ENCODE measurements at regions not wholly inside any gene's neighbourhood (a gene's known extent, or its start where the extent isn't known, plus 50 kb on each side); places are given as distances from the start of the nearest gene placed in this dataset.

- Histone ChIP-seq H3K27ac (no peak overlapping the region), H3K4me3 (no peak overlapping the region), H3K27me3 (no peaks in the 10 kb centered on the region), H3K9me3 (no peaks in the 10 kb centered on the region), H3K4me1 (peaks cover 7 to 24% (median 10%) of the 10 kb centered on the region in 4 donors), H3K36me3 (no peaks in the 10 kb centered on the region)
- TF ChIP-seq POLR2AphosphoS5 (IDR thresholded peaks at IDR 0.05) = no peak
- TF ChIP-seq CTCF (IDR thresholded peaks at IDR 0.05) = no peak
- TF ChIP-seq POLR2A (IDR thresholded peaks at IDR 0.05) = no peak
- TF ChIP-seq EP300 (IDR thresholded peaks at IDR 0.05; ENCODE audit: low read depth) = no peak
- 89 to 100% methylated on average over 1 to 7 of the region's 7 CpGs for WGBS, 2 donors (ENCODE audit: low coverage in 1 of 2)
- no peak for DNase-seq
- intact Hi-C loops (cut with DNase I; ENCODE audit: low total_unique reads) = no loop called here
- in situ Hi-C loops (cut with MboI; ENCODE audit: low pct_ligation_motif_present in 1 of 4, low pct_unique_long_range_greater_than_20kb in 1 of 4, low sequenced_read_pairs in 3 of 4) = loop anchor here in 1 of 4 donors (25.0 kb wide), 1 partner anchor 92 kb away; no protein-coding TSS in a partner anchor
Observed at GRCh38 chr2:15729001-15729400, 137.3 kb downstream of the DDX1 start.

GRCh38 chr2:15729709-15730544, 138.3 kb downstream of the DDX1 start:
- Histone ChIP-seq H3K9me3 (no peaks in the 10 kb centered on the region), H3K4me1 (peaks cover 7 to 33% (median 12%) of the 10 kb centered on the region in 4 donors), H3K27ac (no peak overlapping the region), H3K36me3 (no peaks in the 10 kb centered on the region), H3K4me3 (no peak overlapping the region), H3K27me3 (no peaks in the 10 kb centered on the region)
- no peak for TF ChIP-seq EP300 (IDR thresholded peaks at IDR 0.05; ENCODE audit: low read depth)
- TF ChIP-seq POLR2AphosphoS5 (IDR thresholded peaks at IDR 0.05) = no peak
- TF ChIP-seq CTCF (IDR thresholded peaks at IDR 0.05) = no peak
- TF ChIP-seq POLR2A (IDR thresholded peaks at IDR 0.05) = no peak
- WGBS, 2 donors (ENCODE audit: low coverage in 1 of 2) = 57 to 70% methylated on average over 6 to 10 of the region's 10 CpGs
- in situ Hi-C loops (cut with MboI; ENCODE audit: low pct_ligation_motif_present in 1 of 4, low pct_unique_long_range_greater_than_20kb in 1 of 4, low sequenced_read_pairs in 3 of 4) (loop anchor here in 1 of 4 donors (25.0 kb wide), 1 partner anchor 93 kb away; no protein-coding TSS in a partner anchor), intact Hi-C loops (cut with DNase I; ENCODE audit: low total_unique reads) (no loop called here)
- no peak for DNase-seq

GRCh38 chr2:15730545-15731212, 139.0 kb downstream of the DDX1 start:
- intact Hi-C loops (cut with DNase I; ENCODE audit: low total_unique reads) = no loop called here
- Histone ChIP-seq H3K27me3 (no peaks in the 10 kb centered on the region), H3K36me3 (no peaks in the 10 kb centered on the region), H3K4me1 (peaks cover 7 to 33% (median 12%) of the 10 kb centered on the region in 4 donors), H3K27ac (no peak overlapping the region), H3K4me3 (no peak overlapping the region), H3K9me3 (no peaks in the 10 kb centered on the region)
- DNase-seq = peak; percentile 86
- in situ Hi-C loops (cut with MboI; ENCODE audit: low pct_ligation_motif_present in 1 of 4, low pct_unique_long_range_greater_than_20kb in 1 of 4, low sequenced_read_pairs in 3 of 4) = loop anchor here in 1 of 4 donors (25.0 kb wide), 1 partner anchor 93 kb away; no protein-coding TSS in a partner anchor
- TF ChIP-seq EP300 (IDR thresholded peaks at IDR 0.05; ENCODE audit: low read depth) (no peak), POLR2AphosphoS5 (IDR thresholded peaks at IDR 0.05) (peak; percentile 81 to 83 (median 83))
- WGBS, 2 donors (ENCODE audit: low coverage in 1 of 2) = 25% methylated on average over 7 of the region's 7 CpGs; no CpG with 5 or more reads in 1 of the 2 donors

- WGBS, 2 donors (ENCODE audit: low coverage in 1 of 2) = 80 to 89% methylated on average over 7 of the region's 7 CpGs
- Histone ChIP-seq H3K4me1 (peaks cover 7 to 33% (median 12%) of the 10 kb centered on the region in 4 donors), H3K9me3 (no peaks in the 10 kb centered on the region), H3K27ac (no peak overlapping the region), H3K4me3 (no peak overlapping the region), H3K27me3 (no peaks in the 10 kb centered on the region), H3K36me3 (no peaks in the 10 kb centered on the region)
- in situ Hi-C loops (cut with MboI; ENCODE audit: low pct_ligation_motif_present in 1 of 4, low pct_unique_long_range_greater_than_20kb in 1 of 4, low sequenced_read_pairs in 3 of 4) (loop anchor here in 1 of 4 donors (25.0 kb wide), 1 partner anchor 94 kb away; no protein-coding TSS in a partner anchor), intact Hi-C loops (cut with DNase I; ENCODE audit: low total_unique reads) (no loop called here)
- DNase-seq = no peak
- TF ChIP-seq CTCF (IDR thresholded peaks at IDR 0.05) (no peak), POLR2A (IDR thresholded peaks at IDR 0.05) (no peak), POLR2AphosphoS5 (IDR thresholded peaks at IDR 0.05) (no peak)
Observed at GRCh38 chr2:15731213-15731888, 139.7 kb downstream of the DDX1 start.

Measured in transverse colon (tissue), 4 donors.